ENCODE measurements at regions not wholly inside any gene's neighbourhood (a gene's known extent, or its start where the extent isn't known, plus 50 kb on each side); places are given as distances from the start of the nearest gene placed in this dataset.

DNA sequence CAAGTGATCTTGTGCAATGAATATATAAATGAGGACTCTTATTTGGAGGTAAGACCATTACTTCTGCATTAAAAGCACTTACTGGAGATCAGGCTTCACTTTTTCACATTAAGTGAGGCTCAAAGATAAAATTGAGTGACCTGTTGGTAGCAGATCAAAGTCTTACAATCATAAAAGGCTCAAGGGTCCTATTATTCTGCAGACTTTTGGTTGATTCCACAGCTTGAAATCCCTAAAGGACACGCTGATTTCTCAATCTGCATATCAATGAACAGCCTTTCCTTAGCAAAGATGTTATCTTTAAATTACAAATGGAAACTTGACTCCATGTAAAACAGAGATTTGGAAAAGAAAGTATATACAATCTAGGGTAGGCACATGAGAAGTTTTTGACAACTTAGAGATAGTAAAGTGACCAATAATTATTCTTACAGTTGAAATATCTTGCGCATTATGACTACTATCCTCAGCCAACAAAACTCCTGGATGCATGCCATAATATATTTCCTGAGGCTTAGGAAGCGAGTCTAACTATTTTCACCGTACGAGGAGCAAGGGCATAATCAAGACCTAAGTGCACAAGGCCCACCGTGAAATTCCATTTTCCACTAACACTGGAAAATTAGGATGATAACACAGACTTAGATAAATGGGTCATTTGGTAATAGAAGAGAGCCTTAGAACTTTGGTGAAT, 640.7 kb downstream of the LIG4 start:
- Histone ChIP-seq H3K18ac (ENCODE audit: insufficient read length, low read depth, low read length) (no peak overlapping the region), H2BK20ac (ENCODE audit: low read depth, low read length, poor library complexity, severe bottlenecking) (no peak overlapping the region), H2BK120ac (ENCODE audit: low read depth, low read length, poor library complexity, severe bottlenecking) (no peak overlapping the region), H3K56ac (ENCODE audit: insufficient read length, low read depth, low read length) (no peak overlapping the region), H3K4me1 (ENCODE audit: insufficient read depth, low read length) (peaks cover 21% of the 10 kb centered on the region), H2BK15ac (ENCODE audit: low read depth, low read length) (no peak overlapping the region), H3K27me3 (ENCODE audit: insufficient read depth, low read length) (no peaks in the 10 kb centered on the region), H3K23me2 (ENCODE audit: insufficient read length, low read depth, low read length, poor library complexity, severe bottlenecking) (no peaks in the 10 kb centered on the region), H3K14ac (ENCODE audit: insufficient read depth, low read length) (no peak overlapping the region), H4K8ac (replicated peaks; ENCODE audit: insufficient read length, low read depth, low read length) (no peak overlapping the region), H3K9ac (ENCODE audit: extremely low read depth, insufficient read length, low read length) (no peak overlapping the region), H3T11ph (ENCODE audit: low read length) (no peak overlapping the region), H3K27ac (ENCODE audit: insufficient read length, low read depth, low read length) (no peak overlapping the region), H4K91ac (ENCODE audit: insufficient read length, low read depth, low read length) (no peak overlapping the region), H2BK5ac (ENCODE audit: insufficient read length, low read length) (no peak overlapping the region), H3K79me1 (ENCODE audit: insufficient read depth, low read depth, low read length, poor library complexity, severe bottlenecking) (no peaks in the 10 kb centered on the region), H3K23ac (ENCODE audit: insufficient read length, low read depth, low read length) (no peak overlapping the region), H4K20me1 (ENCODE audit: control insufficient read depth, insufficient read depth, insufficient read length) (no peaks in the 10 kb centered on the region), H3K4me2 (ENCODE audit: insufficient read depth, insufficient read length, low read length) (peak overlapping the region; percentile 49), H3K4ac (ENCODE audit: low read depth, low read length) (no peak overlapping the region), H3K79me2 (ENCODE audit: insufficient read depth, low read length) (no peaks in the 10 kb centered on the region), H2AK5ac (ENCODE audit: insufficient read length, low read length) (no peak overlapping the region), H3K9me3 (ENCODE audit: control insufficient read depth, low read depth, low read length) (no peaks in the 10 kb centered on the region), H2AFZ (ENCODE audit: low read length) (no peak overlapping the region), H2BK12ac (ENCODE audit: insufficient read length, low read depth, low read length) (no peak overlapping the region), H4K5ac (ENCODE audit: insufficient read length, low read depth, low read length) (no peak overlapping the region)
- Mint-ChIP-seq H3K4me3 (peak overlapping the region in 1 of 2 experiments; percentile 4; a peak in 1 of 5 replicates), H3K9me3 (peaks cover 9 to 17% of the 10 kb centered on the region in 2 experiments), H3K4me1 (peaks cover 43 to 49% of the 10 kb centered on the region in 2 experiments), H3K27ac (no peak overlapping the region; a peak in 1 of 7 replicates), H3K27me3 (ENCODE audit: low read depth) (peaks cover 74% of the 10 kb centered on the region), H3K36me3 (ENCODE audit: insufficient read depth in 1 of 3, low read depth in 3 of 3) (peaks cover 3 to 17% (median 13%) of the 10 kb centered on the region in 3 experiments)
- no CpG with 5 or more reads among the region's 6 CpGs for WGBS (ENCODE audit: extremely low coverage, insufficient read length, low lambda C conversion rate)
- no peak for DNase-seq
- TF ChIP-seq, protein P1, sequence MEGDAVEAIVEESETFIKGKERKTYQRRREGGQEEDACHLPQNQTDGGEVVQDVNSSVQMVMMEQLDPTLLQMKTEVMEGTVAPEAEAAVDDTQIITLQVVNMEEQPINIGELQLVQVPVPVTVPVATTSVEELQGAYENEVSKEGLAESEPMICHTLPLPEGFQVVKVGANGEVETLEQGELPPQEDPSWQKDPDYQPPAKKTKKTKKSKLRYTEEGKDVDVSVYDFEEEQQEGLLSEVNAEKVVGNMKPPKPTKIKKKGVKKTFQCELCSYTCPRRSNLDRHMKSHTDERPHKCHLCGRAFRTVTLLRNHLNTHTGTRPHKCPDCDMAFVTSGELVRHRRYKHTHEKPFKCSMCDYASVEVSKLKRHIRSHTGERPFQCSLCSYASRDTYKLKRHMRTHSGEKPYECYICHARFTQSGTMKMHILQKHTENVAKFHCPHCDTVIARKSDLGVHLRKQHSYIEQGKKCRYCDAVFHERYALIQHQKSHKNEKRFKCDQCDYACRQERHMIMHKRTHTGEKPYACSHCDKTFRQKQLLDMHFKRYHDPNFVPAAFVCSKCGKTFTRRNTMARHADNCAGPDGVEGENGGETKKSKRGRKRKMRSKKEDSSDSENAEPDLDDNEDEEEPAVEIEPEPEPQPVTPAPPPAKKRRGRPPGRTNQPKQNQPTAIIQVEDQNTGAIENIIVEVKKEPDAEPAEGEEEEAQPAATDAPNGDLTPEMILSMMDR (conservative IDR thresholded peaks at IDR 0.05), result no peak

Data from H9 (cell line).